Left lung (tissue), 4 donors: ENCODE measurements at regions not wholly inside any gene's neighbourhood (a gene's known extent, or its start where the extent isn't known, plus 50 kb on each side); places are given as distances from the start of the nearest gene placed in this dataset.
A peak's percentile ranks its signal among the peaks of the same experiment; 100 is the strongest.
"Not testable (repeated sequence)": the region's sequence is repeated elsewhere in the genome, so short reads cannot be mapped to it uniquely, and the experiment has no call there.

ENCODE experiments used
- ATAC-seq: fragments of 200-7000 bp; cut with Tn5 transposase; one replicate; pipeline ENCODE4 v1.9.1; 2020; ENCODE audit warnings: moderate library complexity
- DNase-seq, 4 donors: peaks; one replicate each; pipeline ENCODE4 v3.0.0-alpha.2; 2013 to 2020
- H3K27ac ChIP-seq, 2 donors: fragments of 200-600 bp; sonication (generic) in 1 of 2; one replicate each; pipeline versions ENCODE4 v1.5.0 to v1.8.0; 2020 to 2021
- H3K27me3 ChIP-seq, 2 donors: fragments of 200-600 bp; sonication (generic) in 1 of 2; one replicate each; pipeline versions ENCODE4 v1.5.0 to v1.8.0; 2020 to 2021
- H3K36me3 ChIP-seq, 2 donors: fragments of 200-600 bp; sonication (generic) in 1 of 2; one replicate each; pipeline versions ENCODE4 v1.5.0 to v1.8.0; 2020 to 2021
- H3K4me1 ChIP-seq, 2 donors: fragments of 200-600 bp; one replicate each; pipeline ENCODE4 v1.8.0; 2021
- H3K4me3 ChIP-seq, 2 donors: fragments of 200-600 bp; sonication (generic) in 1 of 2; one replicate each; pipeline versions ENCODE4 v1.5.0 to v1.8.0; 2020 to 2021; ENCODE audit warnings: mild to moderate bottlenecking in 1 of 2
- H3K9me3 ChIP-seq, 2 donors: fragments of 200-600 bp; sonication (generic) in 1 of 2; one replicate each; pipeline versions ENCODE4 v1.5.0 to v1.8.0; 2020 to 2021
- intact Hi-C, 2 donors: fragments of 100-400 bp; cut with DNase I; formaldehyde crosslinking; loops; one replicate each; pipeline versions ENCODE4 v1.11.2 to v1.14.2; 2022
- TF ChIP-seq, protein P1 (sequence below), 2 donors: fragments of 200-600 bp; sonication (generic) in 1 of 2; IDR thresholded peaks; one replicate each; pipeline versions ENCODE4 v1.5.0 to v1.8.0; 2021; ENCODE audit warnings: antibody characterized with exemption in 2 of 2
- donor health status: DM: no; HTN: yes; CAD: no.
- donor health status: DM: no; HTN: no; CAD: no.

DNA sequence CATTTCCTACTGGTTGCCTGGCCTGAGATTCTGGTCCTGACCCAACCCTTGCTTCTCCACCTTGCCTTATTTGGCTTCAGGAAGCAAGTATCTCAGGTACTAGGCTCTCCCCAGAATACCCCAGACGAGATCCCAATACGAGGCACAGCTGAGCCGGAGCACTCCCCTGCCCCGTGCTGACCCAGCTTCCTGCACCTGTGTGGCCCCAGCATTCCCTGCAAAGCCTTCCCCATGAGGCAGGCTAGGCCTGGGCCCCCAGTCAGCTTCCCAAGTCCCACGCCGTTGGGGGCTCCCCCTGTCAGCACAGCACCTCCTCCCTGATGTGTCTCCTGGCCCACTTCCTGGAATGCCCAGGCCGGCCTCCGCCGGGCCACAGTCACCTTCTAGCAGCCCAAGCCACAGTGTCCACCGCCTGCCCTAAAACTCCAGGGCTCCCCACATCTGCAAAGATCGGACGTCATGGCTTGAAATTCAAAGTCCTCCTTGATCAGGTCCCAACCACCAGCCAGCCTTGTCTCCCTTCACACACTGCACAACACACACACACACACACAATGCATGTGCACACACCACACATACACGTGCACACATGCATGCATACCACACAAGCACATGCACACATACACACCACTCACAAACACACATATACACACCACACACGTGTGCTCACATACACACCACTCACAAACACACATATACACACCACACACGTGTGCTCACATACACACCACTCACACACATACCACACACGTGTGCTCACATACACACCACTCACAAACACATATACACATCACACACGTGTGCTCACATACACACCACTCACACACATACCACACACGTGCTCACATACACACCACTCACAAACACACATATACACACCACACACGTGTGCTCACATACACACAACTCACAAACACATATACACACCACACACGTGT is 78.9 kb upstream of the FOXK1 start:
- no peak overlapping the region for H3K4me3 ChIP-seq
- no peaks in the 10 kb centered on the region for H3K27me3 ChIP-seq
- DNase-seq (peak in 1 of 4 donors; percentile 54), ATAC-seq (no peak)
- H3K27ac ChIP-seq = no peak overlapping the region
- H3K9me3 ChIP-seq = no peaks in the 10 kb centered on the region
- TF ChIP-seq, protein P1, sequence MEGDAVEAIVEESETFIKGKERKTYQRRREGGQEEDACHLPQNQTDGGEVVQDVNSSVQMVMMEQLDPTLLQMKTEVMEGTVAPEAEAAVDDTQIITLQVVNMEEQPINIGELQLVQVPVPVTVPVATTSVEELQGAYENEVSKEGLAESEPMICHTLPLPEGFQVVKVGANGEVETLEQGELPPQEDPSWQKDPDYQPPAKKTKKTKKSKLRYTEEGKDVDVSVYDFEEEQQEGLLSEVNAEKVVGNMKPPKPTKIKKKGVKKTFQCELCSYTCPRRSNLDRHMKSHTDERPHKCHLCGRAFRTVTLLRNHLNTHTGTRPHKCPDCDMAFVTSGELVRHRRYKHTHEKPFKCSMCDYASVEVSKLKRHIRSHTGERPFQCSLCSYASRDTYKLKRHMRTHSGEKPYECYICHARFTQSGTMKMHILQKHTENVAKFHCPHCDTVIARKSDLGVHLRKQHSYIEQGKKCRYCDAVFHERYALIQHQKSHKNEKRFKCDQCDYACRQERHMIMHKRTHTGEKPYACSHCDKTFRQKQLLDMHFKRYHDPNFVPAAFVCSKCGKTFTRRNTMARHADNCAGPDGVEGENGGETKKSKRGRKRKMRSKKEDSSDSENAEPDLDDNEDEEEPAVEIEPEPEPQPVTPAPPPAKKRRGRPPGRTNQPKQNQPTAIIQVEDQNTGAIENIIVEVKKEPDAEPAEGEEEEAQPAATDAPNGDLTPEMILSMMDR (IDR thresholded peaks at IDR 0.05) = no peak
- H3K36me3 ChIP-seq = no peaks in the 10 kb centered on the region
- intact Hi-C loops = no loop called here
- H3K4me1 ChIP-seq = no peaks in the 10 kb centered on the region

DNA sequence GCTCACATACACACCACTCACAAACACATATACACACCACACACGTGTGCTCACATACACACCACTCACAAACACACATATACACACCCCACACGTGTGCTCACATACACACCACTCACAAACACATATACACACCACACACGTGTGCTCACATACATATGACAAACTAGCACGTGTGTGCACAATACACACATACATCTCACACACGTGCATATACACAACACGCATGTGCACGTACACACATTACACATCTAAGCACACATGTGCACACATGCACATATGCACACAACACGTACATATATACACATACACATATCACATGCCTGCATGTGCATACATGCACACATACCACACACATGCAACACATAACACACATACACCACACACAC is 78.3 kb upstream of the FOXK1 start:
- TF ChIP-seq, protein P1 (IDR thresholded peaks at IDR 0.05) = no peak
- ATAC-seq = no peak

DNA sequence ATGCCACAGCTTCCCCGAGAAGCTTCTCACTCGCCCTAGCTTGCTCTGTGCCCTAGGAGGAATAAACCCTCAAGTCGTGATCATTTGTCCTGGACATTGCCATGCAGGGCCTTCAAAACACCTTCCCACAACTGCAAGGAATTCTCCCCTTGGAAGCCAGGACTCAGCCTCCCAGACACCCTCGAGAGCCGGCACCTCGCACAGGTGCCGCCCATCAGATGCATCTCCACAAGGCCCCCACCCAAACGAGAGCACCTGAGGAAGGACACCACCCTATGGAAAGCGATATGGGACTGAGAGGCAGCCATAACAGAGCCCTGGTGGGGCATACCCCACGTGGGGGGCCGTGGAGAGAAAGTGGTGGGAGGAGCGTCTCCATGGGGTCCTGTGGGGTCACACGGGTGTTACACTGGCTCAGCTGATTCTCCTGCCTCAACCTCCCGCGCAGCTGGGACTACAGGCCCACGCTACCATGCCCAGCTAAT is 77.6 kb upstream of the FOXK1 start:
- no peaks in the 10 kb centered on the region for H3K36me3 ChIP-seq
- H3K9me3 ChIP-seq = no peaks in the 10 kb centered on the region
- H3K4me1 ChIP-seq = no peaks in the 10 kb centered on the region
- no peak overlapping the region for H3K27ac ChIP-seq
- DNase-seq = no peak
- intact Hi-C loops = no loop called here
- no peak overlapping the region for H3K4me3 ChIP-seq
- ATAC-seq = no peak
- TF ChIP-seq, protein P1 (IDR thresholded peaks at IDR 0.05) = no peak
- H3K27me3 ChIP-seq = no peaks in the 10 kb centered on the region

More for the DNA sequence above, 78.3 kb upstream of the FOXK1 start:
- no peak overlapping the region for H3K27ac ChIP-seq
- no peaks in the 10 kb centered on the region for H3K4me1 ChIP-seq
- H3K27me3 ChIP-seq = no peaks in the 10 kb centered on the region
- H3K36me3 ChIP-seq = no peaks in the 10 kb centered on the region
- DNase-seq = no peak
- no peak overlapping the region for H3K4me3 ChIP-seq
- H3K9me3 ChIP-seq = no peaks in the 10 kb centered on the region
- intact Hi-C loops = no loop called here

DNA sequence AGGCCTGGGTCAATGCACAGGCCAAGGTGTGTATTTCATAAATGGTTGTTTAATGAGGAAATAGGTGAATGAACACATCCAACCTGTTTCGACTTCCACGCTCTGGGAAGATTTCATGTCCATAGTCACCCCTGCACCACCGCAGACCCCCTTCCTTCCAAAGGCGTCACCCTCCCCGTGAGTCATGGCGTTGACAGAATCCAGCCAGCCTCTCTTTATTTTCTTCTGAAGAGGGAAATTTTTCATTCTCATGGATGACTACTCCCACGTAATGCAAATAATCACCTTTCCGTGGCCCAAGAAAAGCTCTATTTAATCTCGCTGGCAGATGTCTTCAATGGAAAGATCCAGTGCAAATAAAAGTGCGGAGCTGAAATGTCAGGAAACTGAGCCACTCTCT is 75.3 kb upstream of the FOXK1 start:
- Histone ChIP-seq H3K9me3 (no peaks in the 10 kb centered on the region), H3K27me3 (no peaks in the 10 kb centered on the region), H3K4me1 (no peaks in the 10 kb centered on the region), H3K36me3 (no peaks in the 10 kb centered on the region), H3K27ac (no peak overlapping the region), H3K4me3 (no peak overlapping the region)
- TF ChIP-seq, protein P1 (IDR thresholded peaks at IDR 0.05) = no peak
- no peak for ATAC-seq
- intact Hi-C loops = no loop called here
- no peak for DNase-seq

DNA sequence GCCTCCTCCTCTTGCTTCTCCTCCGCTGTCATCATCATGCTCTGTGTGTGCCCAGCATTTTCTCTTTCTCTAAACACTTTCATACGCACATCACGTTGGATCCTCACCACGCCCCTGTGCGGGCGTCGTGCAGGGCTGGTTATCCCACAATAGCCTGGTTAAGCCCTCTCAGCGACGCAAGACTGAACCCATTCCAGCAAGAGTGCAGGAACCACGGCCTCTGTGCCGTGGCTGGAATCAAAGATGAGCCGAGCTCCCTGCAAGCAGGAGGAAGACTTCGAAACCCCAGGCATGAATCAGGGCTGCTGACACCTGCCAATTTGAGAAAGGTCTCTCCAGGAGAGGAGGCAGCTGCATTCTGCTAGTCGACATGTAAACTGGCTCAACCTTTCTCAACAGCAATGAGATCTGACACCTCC is 74.8 kb upstream of the FOXK1 start:
- TF ChIP-seq, protein P1 (IDR thresholded peaks at IDR 0.05) = no peak
- Histone ChIP-seq H3K9me3 (no peaks in the 10 kb centered on the region), H3K4me3 (no peak overlapping the region), H3K27ac (no peak overlapping the region), H3K4me1 (peaks cover 0 to under 1% of the 10 kb centered on the region in 2 donors), H3K27me3 (no peaks in the 10 kb centered on the region), H3K36me3 (no peaks in the 10 kb centered on the region)
- DNase-seq = peak in 1 of 4 donors; percentile 9
- ATAC-seq = no peak
- intact Hi-C loops = no loop called here

DNA sequence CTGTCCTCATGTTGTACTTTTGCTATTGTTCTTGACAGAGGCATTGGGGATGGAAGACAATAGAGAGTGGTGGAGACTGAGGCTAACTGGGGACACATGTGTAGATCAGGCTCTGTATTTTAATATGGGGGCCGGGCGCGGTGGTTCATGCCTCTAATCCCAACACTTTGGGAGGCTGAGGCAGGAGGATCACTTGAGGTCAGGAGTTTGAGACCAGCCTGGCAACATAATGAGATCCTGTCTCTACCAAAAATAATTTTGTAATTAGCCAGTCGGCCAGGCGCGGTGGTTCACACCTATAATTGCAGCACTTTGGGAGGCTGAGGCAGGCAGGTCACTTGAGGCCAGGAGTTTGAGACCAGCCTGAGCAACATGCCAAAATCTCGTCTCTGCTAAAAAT is 72.5 kb upstream of the FOXK1 start:
- H3K27ac ChIP-seq, ATAC-seq, DNase-seq, H3K36me3 ChIP-seq, H3K9me3 ChIP-seq, intact Hi-C loops, H3K4me3 ChIP-seq, H3K27me3 ChIP-seq: not testable (repeated sequence)
- peaks cover 12 to 20% of the 10 kb centered on the region in 2 donors for H3K4me1 ChIP-seq
